ENCODE measurements at regions not wholly inside any gene's neighbourhood (a gene's known extent, or its start where the extent isn't known, plus 50 kb on each side); places are given as distances from the start of the nearest gene placed in this dataset.

DNA sequence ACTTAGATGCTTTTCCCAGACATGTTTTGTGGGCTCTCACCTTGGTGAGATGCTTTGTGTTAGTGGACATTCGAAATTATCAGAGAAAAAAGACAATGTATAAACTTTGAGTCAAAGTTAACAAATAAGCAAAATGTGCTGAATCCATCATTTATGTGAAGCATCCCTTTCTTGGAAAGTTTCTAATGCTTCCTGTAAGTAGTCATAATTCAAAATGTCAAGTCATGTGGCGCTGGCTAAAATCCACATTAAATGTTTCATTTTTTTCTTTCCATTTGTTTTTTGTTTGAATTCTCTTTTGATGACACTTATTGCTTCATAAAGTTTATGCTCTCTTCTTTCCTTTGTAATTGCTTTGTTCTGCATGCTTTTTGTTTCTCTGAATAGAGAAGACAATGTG lies 107.2 kb upstream of the CENPW start:
- no peaks in the 10 kb centered on the region for H3K9me3 Mint-ChIP-seq
- no peak overlapping the region for H3K27ac Mint-ChIP-seq
- intact Hi-C loops (cut with micrococcal nuclease) = no loop called here
- H3K27me3 Mint-ChIP-seq (ENCODE audit: insufficient read depth) = no peaks in the 10 kb centered on the region
- no peaks in the 10 kb centered on the region for H3K4me1 Mint-ChIP-seq (ENCODE audit: low read depth)
- H3K36me3 Mint-ChIP-seq (ENCODE audit: low read depth) = no peaks in the 10 kb centered on the region
- DNase-seq (ENCODE audit: low spot score) = no peak
- H3K4me3 Mint-ChIP-seq = no peak overlapping the region

DNA sequence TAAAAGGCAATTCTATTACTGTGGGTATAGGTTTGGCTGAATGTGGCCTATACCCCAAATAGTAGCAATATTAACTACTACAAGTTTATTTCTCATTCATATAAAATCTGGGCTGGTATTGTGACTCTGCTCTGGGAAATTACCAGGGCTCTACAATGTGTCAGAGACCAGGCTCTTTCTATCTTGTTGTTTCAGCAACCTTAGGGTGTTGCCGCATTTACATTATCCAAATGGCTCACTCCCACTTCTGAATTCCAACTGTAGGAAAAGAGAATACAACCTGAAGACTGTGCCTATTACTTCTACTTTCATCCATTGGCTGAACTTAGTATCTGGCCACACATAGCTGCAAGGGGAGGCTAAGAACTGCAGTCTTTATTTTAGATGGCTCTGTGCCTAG lies 106.7 kb upstream of the CENPW start:
- Mint-ChIP-seq H3K27ac (no peak overlapping the region), H3K36me3 (ENCODE audit: low read depth) (no peaks in the 10 kb centered on the region), H3K4me1 (ENCODE audit: low read depth) (no peaks in the 10 kb centered on the region), H3K27me3 (ENCODE audit: insufficient read depth) (no peaks in the 10 kb centered on the region), H3K4me3 (no peak overlapping the region), H3K9me3 (no peaks in the 10 kb centered on the region)
- no peak for DNase-seq (ENCODE audit: low spot score)
- intact Hi-C loops (cut with micrococcal nuclease) = no loop called here

GRCh38 chr6:126235363-126235762 lies 104.6 kb upstream of the CENPW start:
- no peaks in the 10 kb centered on the region for H3K4me1 Mint-ChIP-seq (ENCODE audit: low read depth)
- no peaks in the 10 kb centered on the region for H3K27me3 Mint-ChIP-seq (ENCODE audit: insufficient read depth)
- no peak overlapping the region for H3K4me3 Mint-ChIP-seq
- no peak for DNase-seq (ENCODE audit: low spot score)
- no peaks in the 10 kb centered on the region for H3K9me3 Mint-ChIP-seq
- H3K36me3 Mint-ChIP-seq (ENCODE audit: low read depth) = no peaks in the 10 kb centered on the region
- no peak overlapping the region for H3K27ac Mint-ChIP-seq
- intact Hi-C loops (cut with micrococcal nuclease) = no loop called here

- H3K27me3 Mint-ChIP-seq (ENCODE audit: insufficient read depth) = no peaks in the 10 kb centered on the region
- no peak overlapping the region for H3K4me3 Mint-ChIP-seq
- no peak for DNase-seq (ENCODE audit: low spot score)
- no peaks in the 10 kb centered on the region for H3K9me3 Mint-ChIP-seq
- intact Hi-C loops (cut with micrococcal nuclease) = no loop called here
- H3K4me1 Mint-ChIP-seq (ENCODE audit: low read depth) = no peaks in the 10 kb centered on the region
- no peak overlapping the region for H3K27ac Mint-ChIP-seq
- H3K36me3 Mint-ChIP-seq (ENCODE audit: low read depth) = no peaks in the 10 kb centered on the region
Observed at GRCh38 chr6:126245077-126245476, 94.8 kb upstream of the CENPW start.

GRCh38 chr6:126252154-126252553 lies 87.8 kb upstream of the CENPW start:
- no peaks in the 10 kb centered on the region for H3K36me3 Mint-ChIP-seq (ENCODE audit: low read depth)
- H3K4me1 Mint-ChIP-seq (ENCODE audit: low read depth) = no peaks in the 10 kb centered on the region
- H3K27me3 Mint-ChIP-seq (ENCODE audit: insufficient read depth) = no peaks in the 10 kb centered on the region
- no peaks in the 10 kb centered on the region for H3K9me3 Mint-ChIP-seq
- H3K27ac Mint-ChIP-seq = no peak overlapping the region
- DNase-seq (ENCODE audit: low spot score) = no peak
- no peak overlapping the region for H3K4me3 Mint-ChIP-seq
- intact Hi-C loops (cut with micrococcal nuclease) = no loop called here

DNA sequence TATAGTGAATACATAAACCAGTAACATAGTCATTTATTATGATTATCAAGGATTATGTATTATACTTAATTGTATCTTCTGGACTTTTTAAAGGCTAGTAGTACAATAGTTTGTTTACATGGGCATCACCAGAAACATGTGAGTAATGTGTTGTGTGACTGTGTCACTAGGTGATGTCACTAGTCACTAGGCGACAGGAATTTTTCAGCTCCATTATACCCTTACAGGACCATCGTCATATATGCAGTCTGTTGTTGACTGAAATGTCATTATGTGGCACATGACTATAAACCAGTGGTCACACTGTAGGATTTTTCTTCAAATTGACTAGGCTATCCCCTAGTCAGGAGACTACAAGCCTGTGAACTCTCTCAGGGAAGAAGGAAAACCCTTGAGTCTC lies 86.5 kb upstream of the CENPW start:
- H3K9me3 Mint-ChIP-seq = no peaks in the 10 kb centered on the region
- intact Hi-C loops (cut with micrococcal nuclease) = no loop called here
- H3K36me3 Mint-ChIP-seq (ENCODE audit: low read depth) = no peaks in the 10 kb centered on the region
- no peak for DNase-seq (ENCODE audit: low spot score)
- H3K27me3 Mint-ChIP-seq (ENCODE audit: insufficient read depth) = no peaks in the 10 kb centered on the region
- no peak overlapping the region for H3K4me3 Mint-ChIP-seq
- no peak overlapping the region for H3K27ac Mint-ChIP-seq
- H3K4me1 Mint-ChIP-seq (ENCODE audit: low read depth) = no peaks in the 10 kb centered on the region

GRCh38 chr6:126258150-126258549 lies 81.8 kb upstream of the CENPW start:
- Mint-ChIP-seq H3K4me1 (ENCODE audit: low read depth) (no peaks in the 10 kb centered on the region), H3K27me3 (ENCODE audit: insufficient read depth) (no peaks in the 10 kb centered on the region), H3K27ac (no peak overlapping the region), H3K4me3 (no peak overlapping the region), H3K9me3 (peaks cover 5% of the 10 kb centered on the region), H3K36me3 (ENCODE audit: low read depth) (no peaks in the 10 kb centered on the region)
- DNase-seq (ENCODE audit: low spot score) = no peak
- intact Hi-C loops (cut with micrococcal nuclease) = no loop called here

DNA sequence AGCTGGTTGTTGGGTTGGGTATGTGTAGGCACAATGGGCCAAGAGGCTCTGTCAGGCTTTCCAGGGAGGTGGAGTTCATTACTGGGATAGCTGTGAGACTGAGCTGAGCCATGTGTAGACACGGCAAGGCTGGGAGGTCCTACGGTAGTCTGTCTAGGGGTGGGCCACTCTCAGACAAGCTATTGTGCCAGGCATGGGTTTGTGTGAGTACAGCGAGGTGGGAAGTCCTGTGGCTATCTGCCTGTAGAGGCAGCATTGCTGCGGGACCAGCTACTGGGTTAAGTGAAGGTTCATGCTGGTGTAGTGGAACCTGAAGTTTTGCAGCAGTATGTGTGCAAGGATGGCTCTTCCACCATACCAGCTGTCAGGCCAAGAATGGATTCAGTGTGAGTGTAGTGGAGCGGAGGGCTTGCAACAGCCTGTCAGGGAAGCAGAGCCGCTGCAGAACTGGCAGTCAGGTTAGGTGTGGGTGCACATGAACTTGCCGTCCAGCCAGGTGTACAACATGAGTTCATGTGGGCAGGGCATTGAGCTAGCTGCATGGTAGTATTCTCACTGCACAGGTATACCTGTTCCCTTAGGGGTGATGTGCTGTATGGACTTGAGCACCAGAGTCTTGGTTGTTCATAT lies 78.0 kb upstream of the CENPW start:
- no peak for DNase-seq (ENCODE audit: low spot score)
- Mint-ChIP-seq H3K4me3 (no peak overlapping the region), H3K4me1 (ENCODE audit: low read depth) (no peaks in the 10 kb centered on the region), H3K9me3 (peaks cover 5% of the 10 kb centered on the region), H3K27me3 (ENCODE audit: insufficient read depth) (no peaks in the 10 kb centered on the region), H3K27ac (no peak overlapping the region), H3K36me3 (ENCODE audit: low read depth) (no peaks in the 10 kb centered on the region)
- intact Hi-C loops (cut with micrococcal nuclease) = no loop called here

DNA sequence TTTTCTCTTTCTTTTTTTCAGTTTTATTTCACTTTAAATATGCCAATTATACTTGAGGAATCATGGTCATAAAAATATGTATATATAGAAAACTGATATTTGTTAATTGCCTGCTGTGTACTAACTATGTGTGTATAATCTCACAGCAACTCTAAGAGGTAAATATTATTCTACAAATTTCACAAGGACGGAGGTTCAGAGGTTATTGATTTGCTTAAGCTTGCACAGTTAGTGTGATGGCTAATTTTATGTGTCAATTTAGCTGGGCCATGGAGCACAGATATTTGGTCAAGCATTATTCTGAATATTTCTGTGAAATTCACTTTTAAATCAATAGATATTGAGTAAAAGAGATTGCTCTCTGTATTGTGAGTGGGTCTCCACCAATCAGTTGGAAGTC lies 75.7 kb upstream of the CENPW start:
- no peak for DNase-seq (ENCODE audit: low spot score)
- Mint-ChIP-seq H3K4me1 (ENCODE audit: low read depth) (no peaks in the 10 kb centered on the region), H3K27me3 (ENCODE audit: insufficient read depth) (no peaks in the 10 kb centered on the region), H3K27ac (no peak overlapping the region), H3K9me3 (peaks cover 5% of the 10 kb centered on the region), H3K4me3 (no peak overlapping the region), H3K36me3 (ENCODE audit: low read depth) (no peaks in the 10 kb centered on the region)
- intact Hi-C loops (cut with micrococcal nuclease) = no loop called here

GRCh38 chr6:126266664-126267063 lies 73.3 kb upstream of the CENPW start:
- Mint-ChIP-seq H3K9me3 (no peaks in the 10 kb centered on the region), H3K4me1 (ENCODE audit: low read depth) (no peaks in the 10 kb centered on the region), H3K4me3 (no peak overlapping the region), H3K27me3 (ENCODE audit: insufficient read depth) (no peaks in the 10 kb centered on the region), H3K36me3 (ENCODE audit: low read depth) (no peaks in the 10 kb centered on the region), H3K27ac (no peak overlapping the region)
- no peak for DNase-seq (ENCODE audit: low spot score)
- intact Hi-C loops (cut with micrococcal nuclease) = no loop called here

- H3K4me1 Mint-ChIP-seq (ENCODE audit: low read depth) = no peaks in the 10 kb centered on the region
- H3K27me3 Mint-ChIP-seq (ENCODE audit: insufficient read depth) = no peaks in the 10 kb centered on the region
- no peaks in the 10 kb centered on the region for H3K9me3 Mint-ChIP-seq
- no peak for DNase-seq (ENCODE audit: low spot score)
- no peaks in the 10 kb centered on the region for H3K36me3 Mint-ChIP-seq (ENCODE audit: low read depth)
- intact Hi-C loops (cut with micrococcal nuclease) = no loop called here
- H3K27ac Mint-ChIP-seq = no peak overlapping the region
- H3K4me3 Mint-ChIP-seq = no peak overlapping the region
Observed at GRCh38 chr6:126267626-126268025, 72.3 kb upstream of the CENPW start.

DNA sequence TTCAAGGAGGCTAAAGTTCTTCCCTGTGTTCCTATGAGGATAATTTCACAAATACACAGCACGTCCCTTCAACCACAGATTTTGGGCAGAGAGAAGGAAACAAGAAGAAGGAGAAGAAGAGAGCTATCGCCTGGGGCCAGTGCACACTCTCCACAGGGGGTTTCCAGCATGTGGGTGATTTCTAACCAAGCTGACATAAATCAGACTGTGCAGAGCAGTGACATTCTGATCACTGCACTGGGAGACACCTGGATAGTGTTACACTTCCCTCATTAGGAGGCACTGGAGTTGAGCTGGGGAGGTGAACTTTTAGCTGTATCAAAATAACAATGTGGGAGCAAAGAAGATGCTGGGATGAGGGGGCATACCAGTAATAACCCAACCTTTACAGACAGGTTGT lies 71.8 kb upstream of the CENPW start:
- Mint-ChIP-seq H3K27ac (no peak overlapping the region), H3K9me3 (no peaks in the 10 kb centered on the region), H3K4me3 (no peak overlapping the region), H3K4me1 (ENCODE audit: low read depth) (no peaks in the 10 kb centered on the region), H3K36me3 (ENCODE audit: low read depth) (no peaks in the 10 kb centered on the region), H3K27me3 (ENCODE audit: insufficient read depth) (no peaks in the 10 kb centered on the region)
- no peak for DNase-seq (ENCODE audit: low spot score)
- intact Hi-C loops (cut with micrococcal nuclease) = no loop called here

- no peak for DNase-seq (ENCODE audit: low spot score)
- Mint-ChIP-seq H3K4me3 (no peak overlapping the region), H3K9me3 (no peaks in the 10 kb centered on the region), H3K4me1 (ENCODE audit: low read depth) (no peaks in the 10 kb centered on the region), H3K36me3 (ENCODE audit: low read depth) (no peaks in the 10 kb centered on the region), H3K27ac (no peak overlapping the region), H3K27me3 (ENCODE audit: insufficient read depth) (peaks cover 6% of the 10 kb centered on the region)
- intact Hi-C loops (cut with micrococcal nuclease) = no loop called here
Observed at GRCh38 chr6:126280287-126280686, 59.6 kb upstream of the CENPW start.

DNA sequence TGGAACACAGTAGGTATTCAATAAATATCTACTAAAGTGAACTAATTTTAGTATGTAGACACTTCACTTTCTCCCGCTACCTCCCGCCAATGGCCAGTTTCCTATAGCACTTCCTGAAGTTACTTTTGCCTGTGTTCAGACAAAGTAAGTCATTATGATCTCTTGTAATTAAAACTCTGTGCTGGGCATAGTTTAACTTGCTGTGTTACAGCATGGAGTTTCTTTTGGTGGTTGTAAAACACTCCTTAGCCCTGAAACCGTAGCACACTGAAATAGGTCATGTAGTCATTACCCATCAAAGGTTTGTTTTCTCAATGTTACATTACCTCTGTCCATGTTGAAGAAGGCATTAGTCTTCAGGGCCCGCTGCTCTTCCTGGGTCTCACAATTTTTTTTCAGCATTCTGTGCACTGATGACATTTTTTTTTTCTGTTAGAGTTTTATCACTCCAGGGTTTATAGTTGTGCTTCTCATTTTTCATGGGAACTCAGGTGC lies 54.0 kb upstream of the CENPW start:
- no peak overlapping the region for H3K27ac Mint-ChIP-seq
- H3K27me3 Mint-ChIP-seq (ENCODE audit: insufficient read depth) = peaks cover 6% of the 10 kb centered on the region
- H3K4me1 Mint-ChIP-seq (ENCODE audit: low read depth) = no peaks in the 10 kb centered on the region
- DNase-seq (ENCODE audit: low spot score) = no peak
- H3K36me3 Mint-ChIP-seq (ENCODE audit: low read depth) = no peaks in the 10 kb centered on the region
- H3K9me3 Mint-ChIP-seq = no peaks in the 10 kb centered on the region
- H3K4me3 Mint-ChIP-seq = no peak overlapping the region
- intact Hi-C loops (cut with micrococcal nuclease) = no loop called here

All from activated T-helper 1 cell treated with anti-CD3 and anti-CD28 coated beads, Interleukin-12 subunit alpha, Interleukin-12 subunit beta, Interleukin-2, Interleukin-4 antibody, amounts not matched to agents 30 ng/mL and 10 ng/mL and 1 ng/mL, durations not matched to agents 14 hours and 24 hours and 36 hours (primary cell).